ENCODE measurements at regions not wholly inside any gene's neighbourhood (a gene's known extent, or its start where the extent isn't known, plus 50 kb on each side); places are given as distances from the start of the nearest gene placed in this dataset.

- no peak for TF ChIP-seq POLR2A (IDR thresholded peaks at IDR 0.05; ENCODE audit: low read depth)
- no peak for TF ChIP-seq CTCF (IDR thresholded peaks at IDR 0.05)
- TF ChIP-seq POLR2AphosphoS5 (IDR thresholded peaks at IDR 0.05): no peak
Measured at GRCh38 chr14:86357119-86357518, 827.2 kb downstream of the FLRT2 start.
